ENCODE measurements at regions not wholly inside any gene's neighbourhood (a gene's known extent, or its start where the extent isn't known, plus 50 kb on each side); places are given as distances from the start of the nearest gene placed in this dataset.

DNA sequence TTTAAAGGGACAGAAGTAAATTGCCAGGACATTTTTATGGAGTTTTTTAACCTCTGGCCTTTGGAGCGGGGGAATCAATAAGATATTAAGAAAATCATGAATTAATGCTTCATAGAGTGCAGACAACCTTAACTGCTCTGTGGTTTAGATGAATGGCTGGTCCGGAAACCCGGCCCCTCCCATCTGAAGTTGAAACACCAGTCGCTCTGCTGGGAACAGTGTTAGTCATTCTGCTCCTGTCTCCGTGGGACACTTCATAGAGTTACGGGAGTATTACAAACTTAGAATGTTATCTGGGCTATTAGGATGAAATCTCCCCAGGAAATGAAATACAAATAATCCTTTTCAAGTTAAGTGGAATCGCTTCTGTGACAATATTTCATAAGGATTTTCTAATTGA, 110.1 kb upstream of the IRX2 start:
- no peaks in the 10 kb centered on the region for H3K36me3 ChIP-seq (replicated peaks in 1 of 2; ENCODE audit: control insufficient read depth in 1 of 2, insufficient read depth in 2 of 2, low read length in 2 of 2)
- no peak overlapping the region for H3K4me2 ChIP-seq (replicated peaks; ENCODE audit: extremely low read depth, low read length, poor library complexity, severe bottlenecking)
- no peak overlapping the region for H3K4me3 ChIP-seq (replicated peaks in 1 of 3; ENCODE audit: low read depth in 2 of 3, low read length in 3 of 3)
- H3K9me3 ChIP-seq (replicated peaks in 1 of 2; ENCODE audit: control insufficient read depth in 1 of 2, insufficient read depth in 1 of 2, low read length in 2 of 2): peaks cover 22 to 48% of the 10 kb centered on the region in 2 donors
- Mint-ChIP-seq H3K4me3 (no peak overlapping the region), H3K36me3 (no peaks in the 10 kb centered on the region), H3K9me3 (peaks cover 9 to 41% (median 26%) of the 10 kb centered on the region in 7 donors), H3K4me1 (no peaks in the 10 kb centered on the region), H3K27ac (no peak overlapping the region), H3K27me3 (ENCODE audit: low read depth in 3 of 3) (no peaks in the 10 kb centered on the region)
- no peaks in the 10 kb centered on the region for H3K79me2 ChIP-seq (ENCODE audit: insufficient read depth, low read length)
- H3K9ac ChIP-seq (ENCODE audit: insufficient read depth, low read length, poor library complexity, severe bottlenecking): no peak overlapping the region
- H2AFZ ChIP-seq (ENCODE audit: insufficient read depth, low read depth, low read length, poor library complexity, severe bottlenecking): no peak overlapping the region
- no peaks in the 10 kb centered on the region for H4K20me1 ChIP-seq (ENCODE audit: insufficient read depth, low read length)
- no peak overlapping the region for H3K27ac ChIP-seq (ENCODE audit: low read depth in 1 of 2, low read length in 2 of 2)
- no peaks in the 10 kb centered on the region for H3K27me3 ChIP-seq (ENCODE audit: control insufficient read depth in 2 of 2, insufficient read depth in 2 of 2, low read length in 2 of 2)
- H3K4me1 ChIP-seq (ENCODE audit: control insufficient read depth in 1 of 2, insufficient read depth in 2 of 2, low read length in 2 of 2): no peaks in the 10 kb centered on the region
- DNase-seq: no peak
- TF ChIP-seq, protein P1, sequence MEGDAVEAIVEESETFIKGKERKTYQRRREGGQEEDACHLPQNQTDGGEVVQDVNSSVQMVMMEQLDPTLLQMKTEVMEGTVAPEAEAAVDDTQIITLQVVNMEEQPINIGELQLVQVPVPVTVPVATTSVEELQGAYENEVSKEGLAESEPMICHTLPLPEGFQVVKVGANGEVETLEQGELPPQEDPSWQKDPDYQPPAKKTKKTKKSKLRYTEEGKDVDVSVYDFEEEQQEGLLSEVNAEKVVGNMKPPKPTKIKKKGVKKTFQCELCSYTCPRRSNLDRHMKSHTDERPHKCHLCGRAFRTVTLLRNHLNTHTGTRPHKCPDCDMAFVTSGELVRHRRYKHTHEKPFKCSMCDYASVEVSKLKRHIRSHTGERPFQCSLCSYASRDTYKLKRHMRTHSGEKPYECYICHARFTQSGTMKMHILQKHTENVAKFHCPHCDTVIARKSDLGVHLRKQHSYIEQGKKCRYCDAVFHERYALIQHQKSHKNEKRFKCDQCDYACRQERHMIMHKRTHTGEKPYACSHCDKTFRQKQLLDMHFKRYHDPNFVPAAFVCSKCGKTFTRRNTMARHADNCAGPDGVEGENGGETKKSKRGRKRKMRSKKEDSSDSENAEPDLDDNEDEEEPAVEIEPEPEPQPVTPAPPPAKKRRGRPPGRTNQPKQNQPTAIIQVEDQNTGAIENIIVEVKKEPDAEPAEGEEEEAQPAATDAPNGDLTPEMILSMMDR (IDR thresholded peaks at IDR 0.05): no peak
- intact Hi-C loops (cut with micrococcal nuclease): no loop called here
- 93% methylated on average over 2 of the region's 7 CpGs for WGBS (ENCODE audit: insufficient coverage)

DNA sequence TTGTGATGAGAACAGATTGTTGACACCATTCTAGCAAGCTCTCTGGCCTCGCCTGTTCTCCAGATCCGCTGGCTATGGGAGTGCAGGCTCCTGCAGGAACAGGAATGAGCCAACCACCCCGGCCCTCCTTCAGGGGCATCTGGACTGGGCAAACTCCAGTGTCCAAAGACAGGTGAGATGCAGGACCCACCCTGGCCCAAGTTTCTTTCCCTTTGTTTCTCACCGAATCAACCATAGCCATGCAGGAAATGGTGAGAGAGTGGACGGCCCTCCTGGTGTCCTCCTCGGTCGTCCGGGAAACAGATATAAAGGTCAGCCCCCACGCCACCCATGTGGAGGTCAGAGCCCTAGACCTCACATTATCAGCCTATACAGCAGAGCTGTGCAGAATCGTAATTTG, 108.6 kb upstream of the IRX2 start:
- no peaks in the 10 kb centered on the region for H3K27me3 Mint-ChIP-seq (ENCODE audit: low read depth in 3 of 3)
- H3K4me1 Mint-ChIP-seq: no peaks in the 10 kb centered on the region
- H3K36me3 Mint-ChIP-seq: no peaks in the 10 kb centered on the region
- WGBS (ENCODE audit: insufficient coverage): 40% methylated on average over 2 of the region's 10 CpGs
- no peak overlapping the region for H3K27ac Mint-ChIP-seq
- no peaks in the 10 kb centered on the region for H4K20me1 ChIP-seq (ENCODE audit: insufficient read depth, low read length)
- H3K4me2 ChIP-seq (replicated peaks; ENCODE audit: extremely low read depth, low read length, poor library complexity, severe bottlenecking): no peak overlapping the region
- no peak for DNase-seq
- H3K4me3 Mint-ChIP-seq: no peak overlapping the region
- H3K79me2 ChIP-seq (ENCODE audit: insufficient read depth, low read length): no peaks in the 10 kb centered on the region
- no peak overlapping the region for H2AFZ ChIP-seq (ENCODE audit: insufficient read depth, low read depth, low read length, poor library complexity, severe bottlenecking)
- H3K9me3 Mint-ChIP-seq: peaks cover 7 to 33% (median 19%) of the 10 kb centered on the region in 7 donors
- TF ChIP-seq, protein P1 (IDR thresholded peaks at IDR 0.05): no peak
- H3K4me3 ChIP-seq (replicated peaks in 1 of 3; ENCODE audit: low read depth in 2 of 3, low read length in 3 of 3): no peak overlapping the region
- H3K9ac ChIP-seq (ENCODE audit: insufficient read depth, low read length, poor library complexity, severe bottlenecking): no peak overlapping the region
- H3K36me3 ChIP-seq (replicated peaks in 1 of 2; ENCODE audit: control insufficient read depth in 1 of 2, insufficient read depth in 2 of 2, low read length in 2 of 2): no peaks in the 10 kb centered on the region
- no peaks in the 10 kb centered on the region for H3K27me3 ChIP-seq (ENCODE audit: control insufficient read depth in 2 of 2, insufficient read depth in 2 of 2, low read length in 2 of 2)
- peaks cover 10 to 36% of the 10 kb centered on the region in 2 donors for H3K9me3 ChIP-seq (replicated peaks in 1 of 2; ENCODE audit: control insufficient read depth in 1 of 2, insufficient read depth in 1 of 2, low read length in 2 of 2)
- H3K27ac ChIP-seq (ENCODE audit: low read depth in 1 of 2, low read length in 2 of 2): no peak overlapping the region
- intact Hi-C loops (cut with micrococcal nuclease): no loop called here
- no peaks in the 10 kb centered on the region for H3K4me1 ChIP-seq (ENCODE audit: control insufficient read depth in 1 of 2, insufficient read depth in 2 of 2, low read length in 2 of 2)
